Panc1 (cell line): ENCODE measurements at regions not wholly inside any gene's neighbourhood (a gene's known extent, or its start where the extent isn't known, plus 50 kb on each side); places are given as distances from the start of the nearest gene placed in this dataset.

Source experiments
- ATAC-seq: fragments of 200-7000 bp; cut with Tn5 transposase; 2 replicates; pipeline ENCODE4 v1.9.1; 2020; ENCODE audit warnings: mild to moderate bottlenecking, moderate library complexity
- BruUV-seq: library from RNA; stranded (reverse); fragments of 400-500 nt; replicated peaks from 2 replicates; lab custom pipeline; 2021; lab: Mats Ljungman, UMichigan
- CTCF ChIA-PET: fragments of 300-600 bp; sonication (Branson Sonifier 250); formaldehyde crosslinking; loops from one replicate; lab custom pipeline; 2022; ENCODE audit warnings: antibody characterized with exemption; lab: Charles Lee
- POLR2A ChIA-PET: fragments of 300-600 bp; sonication (Branson Sonifier 250); formaldehyde crosslinking; loops from one replicate; lab custom pipeline; 2022; ENCODE audit warnings: antibody characterized with exemption; lab: Charles Lee
- DNase-seq: peaks from one replicate; pipeline ENCODE4 v3.0.0-alpha.2; 2010; ENCODE audit warnings: low read depth, low spot score
- H3K27ac ChIP-seq: 2 replicates; pipeline ENCODE4 v1.5.1; 2011; ENCODE audit warnings: mild to moderate bottlenecking, low read length, inconsistent platforms
- H3K27me3 ChIP-seq: fragments of 200-500 bp; sonication (Bioruptor generic); 2 replicates; pipeline ENCODE4 v1.6.0; 2014; ENCODE audit warnings: low read length, inconsistent platforms; ENCODE audit not compliant: control insufficient read depth, insufficient read depth
- H3K36me3 ChIP-seq: fragments of 200-500 bp; sonication (Bioruptor generic); 2 replicates; pipeline ENCODE4 v1.5.1; 2014; ENCODE audit warnings: inconsistent platforms, mild to moderate bottlenecking, low read length, moderate library complexity; ENCODE audit not compliant: control insufficient read depth, insufficient read depth
- H3K4me1 ChIP-seq: 2 replicates; pipeline ENCODE4 v1.5.1; 2011; ENCODE audit warnings: inconsistent platforms, mild to moderate bottlenecking, low read length, moderate library complexity; ENCODE audit not compliant: control insufficient read depth, insufficient read depth
- H3K4me3 ChIP-seq, 2 experiments: 2 replicates each; pipeline ENCODE4 v1.5.1; 2011 to 2012; ENCODE audit warnings: low read depth in 2 of 2, low read length in 2 of 2, mild to moderate bottlenecking in 2 of 2, inconsistent platforms in 1 of 2, moderate library complexity in 1 of 2
- H3K9me3 ChIP-seq: fragments of 200-500 bp; sonication (Bioruptor generic); 2 replicates; pipeline ENCODE4 v1.5.1; 2014; ENCODE audit warnings: low read depth, mild to moderate bottlenecking, inconsistent platforms, low read length, moderate library complexity; ENCODE audit not compliant: control insufficient read depth, insufficient read depth
- CTCF ChIP-seq: fragments of 450-650 bp; IDR thresholded peaks from 2 replicates; pipeline ENCODE4 v1.5.1; 2017; ENCODE audit warnings: mild to moderate bottlenecking
- POLR2AphosphoS5 ChIP-seq: IDR thresholded peaks from 2 replicates; pipeline ENCODE4 v1.6.1; 2012; ENCODE audit warnings: mild to moderate bottlenecking, low read depth, low read length, moderate library complexity
- REST ChIP-seq, 2 experiments: IDR thresholded peaks; 2 replicates each; pipeline ENCODE4 v1.6.1; 2011 to 2012; ENCODE audit warnings: low read depth in 2 of 2, control low read depth in 1 of 2, low read length in 1 of 2, mild to moderate bottlenecking in 1 of 2, moderate library complexity in 1 of 2; ENCODE audit not compliant: insufficient read depth in 1 of 2
- SIN3A ChIP-seq: IDR thresholded peaks from 2 replicates; pipeline ENCODE4 v1.6.1; 2012; ENCODE audit warnings: low read depth, mild to moderate bottlenecking, low read length, moderate library complexity, borderline replicate concordance; ENCODE audit not compliant: insufficient read depth
- TCF7L2 ChIP-seq: IDR thresholded peaks from 2 replicates; pipeline ENCODE4 v1.6.1; 2011; ENCODE audit warnings: mild to moderate bottlenecking, low read depth, low read length, inconsistent platforms
- in situ Hi-C: cut with HindIII; loops from 2 replicates; pipeline ENCODE4 v1.10.0; 2016; ENCODE audit warnings: low sequenced_read_pairs, low pct_unique_long_range_greater_than_20kb
- intact Hi-C: fragments of 100-400 bp; cut with micrococcal nuclease; formaldehyde crosslinking; loops from one replicate; pipeline ENCODE4 v1.10.0; 2022; ENCODE audit not compliant: unreplicated experiment

GRCh38 chr2:118521960-118522359, 325.5 kb downstream of the EN1 start:
- ChIA-PET CTCF (no interaction called here), POLR2A (no interaction called here)
- in situ Hi-C loops, result no loop called here
- H3K27me3 ChIP-seq, result no peaks in the 10 kb centered on the region
- no peaks in the 10 kb centered on the region for H3K4me1 ChIP-seq
- H3K4me3 ChIP-seq, result no peak overlapping the region
- DNase-seq (no peak), ATAC-seq (no peak)
- BruUV-seq, result no TSS peak
- intact Hi-C loops, result no loop called here
- no peak overlapping the region for H3K27ac ChIP-seq
- peaks cover 26% of the 10 kb centered on the region; the same call in 1 of the 2 replicates for H3K9me3 ChIP-seq
- H3K36me3 ChIP-seq, result no peaks in the 10 kb centered on the region
- TF ChIP-seq SIN3A (no peak), REST (IDR thresholded peaks at IDR 0.05; ENCODE audit: insufficient read depth in 1 of 2, low read depth in 2 of 2, low read length in 1 of 2) (no peak), CTCF (no peak), POLR2AphosphoS5 (no peak), TCF7L2 (no peak)

GRCh38 chr2:118521272-118521671, 326.2 kb downstream of the EN1 start:
- DNase-seq (no peak), ATAC-seq (no peak)
- no TSS peak for BruUV-seq
- no peak overlapping the region for H3K27ac ChIP-seq
- intact Hi-C loops, result no loop called here
- H3K4me3 ChIP-seq, result no peak overlapping the region
- POLR2A ChIA-PET, result no interaction called here
- no peaks in the 10 kb centered on the region for H3K27me3 ChIP-seq
- no peak for TF ChIP-seq REST (IDR thresholded peaks at IDR 0.05; ENCODE audit: insufficient read depth in 1 of 2, low read depth in 2 of 2, low read length in 1 of 2)
- TF ChIP-seq CTCF, result no peak
- TF ChIP-seq POLR2AphosphoS5, result no peak
- TF ChIP-seq SIN3A, result no peak
- no peak for TF ChIP-seq TCF7L2
- peaks cover 26% of the 10 kb centered on the region; the same call in 1 of the 2 replicates for H3K9me3 ChIP-seq
- CTCF ChIA-PET, result no interaction called here
- no peaks in the 10 kb centered on the region for H3K36me3 ChIP-seq
- H3K4me1 ChIP-seq, result no peaks in the 10 kb centered on the region
- in situ Hi-C loops, result no loop called here
